ENCODE measurements at regions not wholly inside any gene's neighbourhood (a gene's known extent, or its start where the extent isn't known, plus 50 kb on each side); places are given as distances from the start of the nearest gene placed in this dataset.

GRCh38 chr16:11459722-11460121 lies 114.5 kb downstream of the RMI2 start:
- peaks cover 21% of the 10 kb centered on the region for H3K36me3 ChIP-seq
- H3K27ac ChIP-seq, result no peak overlapping the region
- H3K9me3 ChIP-seq, result no peaks in the 10 kb centered on the region
- TF ChIP-seq CTCF (IDR thresholded peaks at IDR 0.05), result no peak
- no peaks in the 10 kb centered on the region for H3K4me1 ChIP-seq (ENCODE audit: control insufficient read depth in 1 of 2, insufficient read depth in 1 of 2, low read depth in 1 of 2, low read length in 1 of 2)
- no peaks in the 10 kb centered on the region for H3K27me3 ChIP-seq
- H3K4me3 ChIP-seq (ENCODE audit: low read depth in 1 of 2, low read length in 1 of 2), result no peak overlapping the region

- Histone ChIP-seq H3K4me1 (ENCODE audit: control insufficient read depth in 1 of 2, insufficient read depth in 1 of 2, low read depth in 1 of 2, low read length in 1 of 2) (no peaks in the 10 kb centered on the region), H3K36me3 (peaks cover 21% of the 10 kb centered on the region), H3K4me3 (ENCODE audit: low read depth in 1 of 2, low read length in 1 of 2) (no peak overlapping the region), H3K9me3 (no peaks in the 10 kb centered on the region), H3K27me3 (no peaks in the 10 kb centered on the region), H3K27ac (no peak overlapping the region)
- no peak for TF ChIP-seq CTCF (IDR thresholded peaks at IDR 0.05)
Observed at GRCh38 chr16:11460820-11461594, 115.7 kb downstream of the RMI2 start.

- Histone ChIP-seq H3K4me3 (ENCODE audit: low read depth in 1 of 2, low read length in 1 of 2) (no peak overlapping the region), H3K27ac (no peak overlapping the region), H3K27me3 (no peaks in the 10 kb centered on the region), H3K36me3 (peaks cover 19% of the 10 kb centered on the region), H3K9me3 (no peaks in the 10 kb centered on the region), H3K4me1 (ENCODE audit: control insufficient read depth in 1 of 2, insufficient read depth in 1 of 2, low read depth in 1 of 2, low read length in 1 of 2) (no peaks in the 10 kb centered on the region)
- no peak for TF ChIP-seq CTCF (IDR thresholded peaks at IDR 0.05)
Observed at GRCh38 chr16:11461595-11461990, 116.3 kb downstream of the RMI2 start.

GRCh38 chr16:11462036-11462435 lies 116.8 kb downstream of the RMI2 start:
- no peak for TF ChIP-seq CTCF (IDR thresholded peaks at IDR 0.05)
- Histone ChIP-seq H3K9me3 (no peaks in the 10 kb centered on the region), H3K4me1 (ENCODE audit: control insufficient read depth in 1 of 2, insufficient read depth in 1 of 2, low read depth in 1 of 2, low read length in 1 of 2) (no peaks in the 10 kb centered on the region), H3K4me3 (ENCODE audit: low read depth in 1 of 2, low read length in 1 of 2) (no peak overlapping the region), H3K27me3 (no peaks in the 10 kb centered on the region), H3K27ac (no peak overlapping the region), H3K36me3 (peaks cover 18% of the 10 kb centered on the region)

- H3K9me3 ChIP-seq, result no peaks in the 10 kb centered on the region
- no peak overlapping the region for H3K4me3 ChIP-seq (ENCODE audit: low read depth in 1 of 2, low read length in 1 of 2)
- no peaks in the 10 kb centered on the region for H3K27me3 ChIP-seq
- H3K4me1 ChIP-seq (ENCODE audit: control insufficient read depth in 1 of 2, insufficient read depth in 1 of 2, low read depth in 1 of 2, low read length in 1 of 2), result no peaks in the 10 kb centered on the region
- peaks cover 16% of the 10 kb centered on the region for H3K36me3 ChIP-seq
- H3K27ac ChIP-seq, result no peak overlapping the region
- TF ChIP-seq CTCF (IDR thresholded peaks at IDR 0.05), result no peak
Observed at GRCh38 chr16:11462861-11463260, 117.6 kb downstream of the RMI2 start.
